NCI-H146 treated with DMSO at 0.1 percent for 48 hours (cell line): ENCODE measurements at regions not wholly inside any gene's neighbourhood (a gene's known extent, or its start where the extent isn't known, plus 50 kb on each side); places are given as distances from the start of the nearest gene placed in this dataset.

Source experiments
- DNase-seq: peaks from one replicate; lab custom pipeline; 2025; ENCODE audit not compliant: unreplicated experiment; lab: John Stamatoyannopoulos, UW

DNA sequence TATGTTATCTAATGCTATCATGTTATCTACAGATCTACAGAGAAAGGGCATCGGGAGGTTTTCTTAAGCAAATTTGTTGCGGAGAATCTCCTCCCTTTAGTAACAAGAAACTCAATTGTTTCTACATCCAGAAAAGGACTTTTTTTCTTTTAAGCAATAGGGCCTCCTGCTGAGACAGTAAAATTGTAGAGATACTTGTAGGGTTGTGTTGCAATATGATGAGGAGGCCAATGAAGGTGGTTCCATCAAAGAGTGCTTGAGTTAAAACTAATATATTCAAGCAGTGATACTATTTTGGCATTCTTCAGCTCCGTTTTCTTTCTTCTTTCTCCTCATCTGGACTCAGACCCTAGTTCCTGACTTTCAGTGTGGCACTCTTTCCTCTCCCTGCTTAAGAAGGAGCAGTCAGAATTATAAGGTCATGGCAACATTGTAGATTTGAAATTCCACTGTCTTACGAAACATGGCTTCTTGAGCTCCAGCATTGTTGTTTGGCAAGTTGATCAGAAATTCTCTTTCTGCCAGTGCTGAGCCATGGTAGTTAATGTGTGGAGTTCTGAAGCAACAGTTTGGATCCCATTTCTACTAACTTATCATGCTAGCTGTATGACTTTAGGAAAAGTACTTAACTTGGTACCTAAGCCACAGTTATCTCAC is 202.0 kb upstream of the SLC14A2 start:
- no peak for DNase-seq

DNA sequence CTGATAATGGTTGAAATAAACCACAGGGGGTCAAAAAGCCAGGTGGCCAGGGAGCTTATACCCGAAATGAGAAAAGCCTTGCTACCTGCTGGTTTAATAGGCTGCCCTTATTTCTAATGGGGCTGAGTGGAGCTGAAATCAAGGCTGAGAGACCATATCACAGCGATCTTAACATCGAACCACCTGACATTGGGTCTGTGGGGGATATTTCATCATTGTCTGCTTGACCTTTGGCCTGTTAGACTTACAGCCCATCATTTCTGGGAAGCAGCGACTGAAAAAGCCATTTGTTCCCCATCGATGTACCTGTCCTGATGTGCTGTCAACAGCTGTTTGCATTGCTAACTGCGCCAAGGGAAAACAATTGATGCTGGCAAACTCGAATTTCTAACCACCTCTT is 199.7 kb upstream of the SLC14A2 start:
- DNase-seq: peak; percentile 97

DNA sequence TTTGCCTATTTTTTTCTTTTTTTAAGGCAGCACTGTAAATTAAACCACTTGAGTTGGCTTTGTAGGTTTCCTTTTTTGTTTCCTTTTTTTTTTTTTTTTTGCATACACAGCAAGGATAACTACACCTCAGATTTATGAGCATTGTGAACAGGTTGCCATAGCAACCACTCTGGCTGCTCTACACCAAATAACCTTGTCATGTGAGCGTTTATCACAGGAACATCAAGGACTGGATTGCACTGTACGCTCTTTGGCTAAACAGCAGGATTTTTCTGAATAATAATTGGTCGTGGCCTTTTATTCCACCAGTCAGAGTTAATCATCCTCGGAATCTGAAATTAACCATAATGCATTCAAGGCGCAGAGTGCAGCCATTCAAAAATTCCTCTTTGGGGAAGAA is 199.1 kb upstream of the SLC14A2 start:
- DNase-seq: peak; percentile 88

DNA sequence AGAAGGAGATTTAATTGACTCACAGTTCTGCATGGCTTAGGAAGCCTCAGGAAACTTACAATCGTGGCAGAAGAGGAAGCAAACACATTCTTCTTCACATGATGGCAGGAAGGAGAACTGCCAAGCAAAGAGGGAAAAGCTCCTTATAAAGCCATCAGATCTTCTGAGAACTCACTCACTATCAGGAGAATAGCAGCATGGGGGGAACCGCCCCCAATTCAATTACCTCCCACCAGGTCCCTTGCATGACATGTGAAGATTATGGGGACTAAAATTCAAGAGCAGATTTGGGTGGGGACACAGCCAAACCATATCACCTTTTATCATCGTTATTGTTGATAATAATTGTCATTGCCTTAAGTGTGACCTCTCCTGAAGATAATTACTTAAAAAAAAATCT is 197.9 kb upstream of the SLC14A2 start:
- DNase-seq: no peak

DNA sequence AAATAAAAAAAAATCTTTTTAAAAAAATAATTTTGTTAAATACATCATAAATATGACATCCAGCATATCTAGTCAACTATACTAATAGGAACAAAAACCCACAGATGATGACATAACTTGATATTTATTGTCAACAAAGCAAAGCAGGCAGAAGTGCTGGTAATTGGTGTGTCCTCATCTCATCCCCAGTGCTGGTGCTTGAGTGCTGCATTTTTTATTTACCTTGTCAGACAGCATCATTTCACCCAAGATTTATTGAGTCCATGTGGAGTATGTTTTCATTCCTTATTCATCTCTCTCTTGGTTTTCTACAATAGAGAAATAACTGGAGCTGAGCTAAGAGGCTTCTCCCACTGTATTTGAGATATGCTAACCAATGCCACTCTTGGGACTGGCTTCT is 191.6 kb upstream of the SLC14A2 start:
- DNase-seq: no peak

DNA sequence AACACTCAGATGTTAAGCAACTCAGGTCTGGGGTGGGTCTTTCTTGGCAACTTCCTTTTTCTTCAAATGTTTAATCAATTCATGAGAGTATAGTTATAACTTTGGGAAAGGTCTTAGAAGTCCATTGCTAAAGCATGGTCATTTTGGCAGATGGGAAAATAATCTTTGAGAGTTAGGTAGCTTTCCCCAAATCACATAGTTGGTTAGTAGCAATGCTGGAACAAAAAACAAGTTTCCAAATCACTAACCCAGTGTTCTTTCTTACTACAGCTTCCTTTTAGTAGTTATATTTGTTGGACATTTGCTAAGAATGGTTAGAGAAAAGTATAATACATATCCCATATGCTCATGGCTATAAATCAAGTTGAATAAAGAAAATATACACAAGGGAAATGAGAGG is 185.2 kb upstream of the SLC14A2 start:
- no peak for DNase-seq

DNA sequence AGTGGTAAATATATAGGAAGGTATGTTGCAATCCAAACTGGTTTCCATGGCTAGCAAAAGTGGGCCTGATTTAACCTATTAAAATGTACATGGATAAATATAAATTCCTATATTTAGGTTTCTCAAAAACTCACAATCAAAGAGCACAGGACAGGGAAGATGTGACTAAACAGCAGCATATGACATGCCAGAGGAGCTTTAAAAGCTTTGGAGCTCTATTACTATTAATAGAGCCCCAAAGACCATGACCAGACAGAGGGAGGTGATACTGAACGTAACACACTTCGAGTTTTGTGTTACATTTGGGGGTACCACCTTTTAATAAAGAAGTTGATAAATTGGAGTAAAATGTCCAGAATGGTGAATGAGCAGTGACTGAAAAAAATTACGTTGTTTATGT is 179.5 kb upstream of the SLC14A2 start:
- no peak for DNase-seq

DNA sequence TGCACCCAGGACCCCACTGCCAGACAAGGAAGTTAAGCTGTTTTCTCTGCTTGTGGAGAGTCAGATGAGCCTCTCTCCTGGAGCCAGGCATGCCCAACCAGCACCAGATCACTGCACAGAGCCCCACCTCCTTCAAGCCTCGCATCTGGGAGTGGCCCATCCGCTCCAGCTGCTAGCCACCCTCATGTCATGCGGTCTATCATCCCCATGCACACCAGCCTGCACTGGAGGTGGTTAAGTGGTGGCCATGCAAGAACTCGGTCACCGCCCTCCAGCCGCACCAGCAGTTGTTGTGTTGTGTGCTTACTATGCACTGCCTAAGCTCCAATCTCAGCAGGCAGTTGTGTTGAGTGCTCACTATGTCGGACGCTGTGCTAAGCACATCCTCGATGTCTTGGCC is 177.9 kb upstream of the SLC14A2 start:
- DNase-seq: no peak

DNA sequence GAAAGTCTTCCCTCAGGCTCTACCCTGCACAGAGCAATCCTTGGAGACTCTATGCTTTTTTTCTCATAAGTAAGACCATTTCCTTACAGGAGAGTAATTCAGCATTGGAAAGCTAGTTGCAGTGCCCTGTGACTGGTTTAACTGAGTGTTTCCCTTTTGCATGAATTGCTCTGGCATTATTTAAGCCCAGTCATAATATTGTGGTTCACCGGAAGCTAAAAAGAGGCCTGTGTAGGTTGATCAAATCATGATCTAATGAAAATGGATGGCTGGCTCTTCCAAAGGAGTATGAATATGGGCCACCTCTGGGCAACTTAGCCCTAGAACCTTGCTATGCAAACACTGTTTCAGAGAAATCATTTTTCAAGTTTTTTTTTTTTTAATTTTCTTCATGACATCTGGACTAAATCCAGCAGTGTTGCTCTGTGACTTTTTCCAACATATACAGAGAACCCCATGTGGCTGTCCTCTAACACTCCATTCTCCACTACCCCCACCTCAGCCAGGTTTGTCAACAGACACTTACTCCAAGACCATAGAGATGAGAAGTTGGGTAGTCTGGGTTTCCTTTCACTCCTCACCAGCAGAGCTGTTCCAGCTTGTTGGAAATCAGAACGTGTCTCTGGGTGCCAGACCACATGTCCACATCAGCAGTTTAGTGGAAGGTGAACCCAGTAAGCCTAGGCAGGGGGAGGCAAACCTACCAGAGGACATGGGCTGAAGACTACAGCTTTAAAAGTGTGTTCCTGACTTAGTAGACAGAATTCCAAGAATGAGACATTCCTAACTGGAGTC is 175.2 kb upstream of the SLC14A2 start:
- no peak for DNase-seq

DNA sequence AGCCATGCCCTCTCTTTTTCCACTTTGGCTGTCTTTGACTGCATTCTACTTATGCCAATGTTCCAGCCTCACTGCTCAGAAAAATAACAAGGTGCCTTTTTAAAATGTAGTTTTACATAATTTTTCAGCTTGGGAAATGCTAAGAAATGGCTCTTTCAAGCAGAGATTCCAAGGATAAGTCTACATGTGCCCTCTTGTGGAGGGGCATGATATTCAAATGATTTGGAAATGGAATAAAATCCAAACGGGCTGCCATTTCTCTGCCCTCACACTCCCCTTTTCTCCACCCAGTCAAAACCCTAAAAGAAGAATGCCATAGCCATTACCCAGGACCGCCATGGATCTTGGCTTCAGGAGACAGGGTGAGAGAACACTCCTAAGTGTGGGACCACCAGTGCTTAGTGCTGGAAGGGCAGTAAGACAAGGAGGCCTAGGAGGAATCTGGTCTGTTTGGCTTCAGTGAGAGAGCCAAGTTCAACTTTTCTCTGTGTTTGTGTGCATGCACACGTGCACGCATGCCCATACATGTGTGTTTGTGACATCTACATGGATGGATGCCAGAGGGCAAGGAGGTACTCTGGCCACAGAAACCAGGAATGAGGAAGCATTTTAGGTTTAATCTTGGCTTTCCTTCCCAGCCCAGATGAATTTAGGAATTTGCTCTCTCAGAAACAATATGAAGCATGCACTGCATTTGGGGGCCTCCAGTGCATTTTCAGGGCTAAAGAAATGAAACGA is 174.0 kb upstream of the SLC14A2 start:
- no peak for DNase-seq

DNA sequence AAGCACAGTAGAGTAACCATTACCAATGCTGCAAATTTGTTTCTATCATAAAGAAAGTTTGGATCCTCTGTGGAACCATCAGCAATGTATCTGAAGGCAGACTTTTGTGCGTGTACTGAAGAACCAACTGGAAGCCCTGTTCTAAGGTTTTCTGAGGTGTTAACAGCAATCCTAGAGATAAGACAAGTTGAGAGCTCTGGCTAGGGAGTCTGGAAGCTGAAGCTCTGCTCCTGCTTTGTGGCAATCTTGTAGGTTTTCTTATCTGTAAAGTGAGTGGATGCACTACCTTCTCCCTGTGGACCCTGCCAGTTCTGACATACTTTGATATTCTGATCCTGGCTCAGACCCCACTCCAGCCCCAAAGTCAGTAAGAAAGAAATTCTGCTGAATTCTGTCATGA is 171.2 kb upstream of the SLC14A2 start:
- no peak for DNase-seq

DNA sequence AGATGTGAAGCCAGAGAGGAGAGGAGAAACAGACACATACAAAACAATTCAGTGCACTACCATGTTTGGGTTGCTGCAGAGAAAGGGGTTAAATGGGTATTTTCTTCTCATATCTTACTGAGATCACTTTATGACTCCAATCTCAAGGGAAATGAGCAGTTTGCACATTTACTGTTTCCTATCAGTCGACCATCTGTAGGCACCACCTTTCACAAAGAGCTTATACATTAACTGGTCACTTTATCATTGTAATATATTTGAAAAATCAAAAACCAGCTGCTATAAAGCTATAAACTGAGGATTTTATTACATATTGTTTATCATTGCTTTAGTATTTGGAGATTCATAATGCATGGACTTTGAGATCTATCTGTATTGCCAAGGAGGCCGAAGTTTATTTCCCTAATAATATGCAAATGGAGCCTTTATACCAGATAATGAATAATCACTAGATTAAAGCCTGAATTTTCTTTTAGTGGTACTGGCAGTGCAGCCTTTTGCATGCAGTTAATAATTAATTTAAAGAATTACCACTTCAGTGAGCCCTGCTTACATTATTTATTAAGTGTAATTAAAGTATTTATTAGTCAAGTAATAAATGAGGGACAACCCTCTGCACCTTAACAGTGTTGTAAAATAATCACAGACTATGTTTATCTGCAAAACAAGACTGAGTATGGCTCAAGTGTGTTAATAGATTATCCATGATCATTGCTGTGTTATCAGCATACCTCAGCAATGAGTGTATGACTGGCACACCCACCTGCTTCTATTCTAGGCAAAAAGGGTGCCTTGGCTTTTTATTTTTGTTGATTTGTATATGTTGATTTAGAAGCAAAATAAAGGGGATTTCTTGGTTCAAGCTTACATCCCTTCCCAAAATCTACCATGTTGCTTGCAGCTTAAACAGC is 167.7 kb upstream of the SLC14A2 start:
- DNase-seq: no peak

DNA sequence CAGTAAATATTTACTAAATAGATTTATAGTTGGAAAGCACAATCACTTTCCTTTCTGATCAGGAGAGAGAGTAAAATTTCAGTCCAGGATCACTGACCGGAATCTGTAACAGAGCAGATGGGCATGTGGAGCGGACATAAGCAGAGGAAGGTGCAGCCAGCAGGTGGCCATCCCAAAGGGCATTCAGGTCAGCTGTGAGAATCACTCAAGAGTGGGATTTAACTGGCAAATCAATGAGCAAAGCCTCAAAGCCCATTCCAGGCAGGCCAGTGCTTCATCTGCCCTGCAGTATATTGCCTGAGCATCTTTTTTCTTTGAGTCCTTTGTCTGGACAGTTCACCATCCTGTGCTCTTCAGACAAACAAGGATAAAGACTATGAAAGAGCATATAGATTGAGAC is 166.4 kb upstream of the SLC14A2 start:
- no peak for DNase-seq

DNA sequence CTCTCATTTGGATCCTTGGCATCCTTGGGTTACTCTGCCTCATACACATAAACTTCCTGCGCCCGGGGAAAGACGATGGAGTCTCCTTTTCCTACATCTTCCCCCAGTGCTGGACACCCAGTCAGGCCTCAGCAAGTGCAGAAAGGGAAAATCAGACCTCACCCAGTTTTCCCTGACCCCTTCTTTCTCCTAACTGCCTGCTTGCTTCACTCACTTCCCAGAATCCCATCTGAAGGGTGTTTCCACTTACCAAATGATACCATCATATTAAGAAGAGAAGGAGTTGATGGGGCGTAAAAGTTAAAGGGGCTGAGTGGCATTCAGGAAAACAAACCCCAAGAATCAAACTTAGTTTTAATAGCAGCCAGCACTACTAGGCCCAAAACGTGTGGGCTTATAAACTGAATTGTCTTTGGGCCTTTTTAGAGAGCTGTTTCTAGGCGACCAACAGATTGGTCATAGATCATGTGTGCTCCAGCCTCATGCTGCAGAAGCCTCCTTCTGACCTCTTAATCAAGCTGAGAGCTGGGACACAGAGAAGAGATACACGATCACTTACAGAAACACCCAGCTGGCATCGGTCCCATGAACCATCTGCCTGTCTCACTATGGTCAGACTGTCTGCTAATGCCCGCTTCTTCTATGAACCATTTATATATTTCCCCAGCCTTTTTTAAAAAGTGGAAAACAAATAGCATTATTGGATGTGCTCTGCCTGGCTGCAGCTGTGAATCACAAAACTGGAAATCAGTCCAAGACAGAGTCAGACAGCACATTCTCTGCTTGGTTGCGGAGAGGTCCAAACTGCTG is 165.7 kb upstream of the SLC14A2 start:
- DNase-seq: no peak

DNA sequence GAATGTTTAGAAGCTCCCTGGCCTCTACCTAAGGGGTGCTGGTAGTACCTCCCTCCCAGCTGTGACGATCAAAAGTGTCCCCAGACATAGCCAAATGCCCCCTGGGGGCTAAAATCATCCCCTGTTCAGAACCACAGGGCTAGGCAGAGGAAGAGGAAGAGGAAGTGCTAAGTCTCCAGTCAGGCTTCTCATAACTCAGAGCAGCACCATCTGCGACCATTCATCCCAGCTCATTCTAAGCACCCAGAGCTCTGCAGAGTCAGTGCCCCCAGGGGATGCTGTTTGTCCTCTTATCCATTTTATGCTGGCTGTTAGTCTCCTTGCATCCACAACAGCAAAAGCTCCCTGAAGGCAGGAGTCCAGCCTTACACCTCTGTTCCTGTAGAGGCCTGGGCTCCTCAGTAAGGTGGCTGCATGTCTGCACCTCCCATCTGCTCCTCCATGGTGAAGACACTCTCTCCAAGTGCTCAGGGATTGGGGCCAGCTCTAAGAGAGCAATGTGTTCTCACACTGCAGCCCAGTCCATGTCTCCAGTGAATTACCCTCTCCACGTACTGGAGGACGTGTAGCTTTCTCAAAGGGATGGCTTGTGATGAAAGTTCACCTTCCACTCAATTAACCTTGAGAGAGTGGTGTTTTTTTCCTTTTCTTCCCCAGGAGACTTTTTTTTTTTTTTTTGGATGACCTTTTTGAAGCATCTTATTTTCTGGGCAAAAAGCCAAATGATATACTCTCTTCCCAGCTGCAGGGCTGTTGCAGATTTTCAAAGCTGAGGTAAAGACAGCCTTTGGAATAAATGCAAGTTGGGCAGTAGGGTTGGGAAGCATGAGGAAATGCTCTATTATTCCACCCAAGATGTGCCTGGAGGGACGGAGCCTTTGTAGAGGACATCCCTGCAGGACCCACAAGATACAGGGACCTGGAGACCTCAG is 158.9 kb upstream of the SLC14A2 start:
- DNase-seq: no peak

DNA sequence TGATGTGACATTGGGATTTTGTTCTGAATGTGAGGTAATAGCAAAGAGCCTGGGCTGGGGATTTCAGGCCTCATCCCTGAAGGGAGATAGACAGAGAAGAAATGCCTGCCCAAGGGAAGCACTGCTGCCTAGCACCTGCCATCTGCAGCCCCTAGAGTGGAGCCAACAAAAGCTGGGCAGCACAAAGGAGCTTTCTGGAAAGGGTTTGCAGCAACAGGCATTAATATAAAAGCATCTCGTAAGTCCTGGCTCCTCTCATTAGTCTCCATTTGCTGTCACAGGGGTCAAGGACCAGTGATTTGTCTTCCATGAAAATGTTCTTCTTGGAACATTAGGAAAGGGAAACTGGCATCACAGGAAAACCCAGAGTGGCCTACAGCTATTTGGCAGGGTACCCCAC is 157.2 kb upstream of the SLC14A2 start:
- no peak for DNase-seq

DNA sequence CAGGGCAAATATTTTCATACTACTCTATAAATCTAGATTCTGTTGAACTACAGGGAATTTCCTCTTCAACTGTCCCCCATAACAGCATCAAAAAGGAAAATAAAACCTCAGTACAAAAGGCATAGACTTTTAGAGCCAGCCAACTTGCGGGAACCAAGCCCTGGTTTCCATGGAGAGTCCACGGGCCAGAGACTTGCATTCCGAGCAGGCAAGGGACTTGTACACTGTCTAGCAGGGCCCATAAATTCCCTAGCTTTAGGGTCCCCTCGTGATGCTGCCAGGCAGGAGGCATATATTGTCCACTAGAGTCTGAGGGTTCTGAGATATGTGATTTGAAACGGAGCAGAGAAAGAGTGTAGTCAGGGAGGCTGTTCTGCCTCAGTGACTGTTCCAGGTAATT is 153.1 kb upstream of the SLC14A2 start:
- no peak for DNase-seq

DNA sequence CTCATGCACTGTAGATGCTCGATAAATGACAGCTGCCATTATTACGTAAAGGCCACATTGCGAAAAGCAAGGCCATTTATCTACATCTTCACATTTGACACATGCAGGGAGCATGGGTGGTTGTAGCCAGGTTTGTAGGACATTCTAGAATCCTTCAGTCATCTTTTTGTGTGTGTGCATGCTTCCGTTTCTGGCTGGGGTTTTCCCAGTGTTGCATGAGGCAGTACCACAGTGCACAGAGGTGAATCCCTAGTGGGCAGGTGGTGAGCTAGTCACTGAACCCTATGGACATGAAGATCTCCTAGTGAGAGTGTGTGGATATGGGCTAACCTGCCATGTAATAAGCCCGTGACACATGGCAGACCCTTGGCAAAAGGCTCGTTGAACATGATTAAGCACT is 151.8 kb upstream of the SLC14A2 start:
- no peak for DNase-seq

DNA sequence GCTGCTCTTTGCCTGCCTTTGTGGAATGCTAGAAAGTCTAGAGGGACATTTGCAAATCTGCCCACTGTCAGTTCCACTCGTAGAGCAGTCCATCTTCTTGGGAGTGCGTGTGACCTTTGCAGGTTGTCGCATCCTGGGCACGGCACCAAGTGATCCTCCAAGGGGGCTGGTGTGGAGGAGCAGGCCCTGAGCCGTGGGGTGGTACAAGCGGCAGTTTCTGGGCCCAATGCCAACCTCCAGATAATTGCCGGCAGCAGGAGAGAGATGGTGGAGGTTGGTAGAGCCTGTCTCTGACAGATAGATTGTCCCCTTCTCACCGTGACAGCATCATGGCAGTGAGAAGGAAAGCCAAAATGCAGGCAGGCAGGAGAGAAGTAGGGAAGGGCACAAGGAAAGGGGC is 150.7 kb upstream of the SLC14A2 start:
- no peak for DNase-seq
